ENCODE measurements at regions not wholly inside any gene's neighbourhood (a gene's known extent, or its start where the extent isn't known, plus 50 kb on each side); places are given as distances from the start of the nearest gene placed in this dataset.

GRCh38 chr5:4647955-4648354 is 492.2 kb upstream of the ADAMTS16 start:
- DNase-seq (ENCODE audit: extremely low spot score): no peak
- POLR2A ChIA-PET: no interaction called here
- CTCF ChIA-PET: no interaction called here
- TF ChIP-seq SUZ12 (IDR thresholded peaks at IDR 0.05) (no peak), FOXK2 (IDR thresholded peaks at IDR 0.05) (no peak), FOXA1 (IDR thresholded peaks at IDR 0.05) (no peak), BHLHE40 (IDR thresholded peaks at IDR 0.05; ENCODE audit: borderline replicate concordance) (no peak), LEF1 (IDR thresholded peaks at IDR 0.05; ENCODE audit: borderline replicate concordance) (no peak), HDGF (IDR thresholded peaks at IDR 0.05; ENCODE audit: borderline replicate concordance) (no peak), ARNT (IDR thresholded peaks at IDR 0.05) (no peak), L3MBTL2 (conservative IDR thresholded peaks at IDR 0.05) (no peak), CTBP1 (IDR thresholded peaks at IDR 0.05; ENCODE audit: borderline replicate concordance) (no peak), NFRKB (IDR thresholded peaks at IDR 0.05) (no peak), ZNF384 (IDR thresholded peaks at IDR 0.05) (no peak)

GRCh38 chr5:4651806-4652565 is 488.1 kb upstream of the ADAMTS16 start:
- DNase-seq (ENCODE audit: extremely low spot score): no peak
- POLR2A ChIA-PET: no interaction called here
- CTCF ChIA-PET: no interaction called here
- TF ChIP-seq SP1 (IDR thresholded peaks at IDR 0.05): no peak
- TF ChIP-seq ELF4 (IDR thresholded peaks at IDR 0.05): no peak
- no peak for TF ChIP-seq FOXA1 (IDR thresholded peaks at IDR 0.05)
- no peak for TF ChIP-seq ARNT (IDR thresholded peaks at IDR 0.05)
- TF ChIP-seq FOXK2 (IDR thresholded peaks at IDR 0.05): no peak
- TF ChIP-seq L3MBTL2 (conservative IDR thresholded peaks at IDR 0.05): no peak
- TF ChIP-seq SUZ12 (IDR thresholded peaks at IDR 0.05): no peak
- no peak for TF ChIP-seq BHLHE40 (IDR thresholded peaks at IDR 0.05; ENCODE audit: borderline replicate concordance)
- no peak for TF ChIP-seq HDGF (IDR thresholded peaks at IDR 0.05; ENCODE audit: borderline replicate concordance)
- no peak for TF ChIP-seq NFRKB (IDR thresholded peaks at IDR 0.05)

GRCh38 chr5:4653475-4653874 is 486.7 kb upstream of the ADAMTS16 start:
- CTCF ChIA-PET: no interaction called here
- POLR2A ChIA-PET: no interaction called here

GRCh38 chr5:4659851-4660250 is 480.3 kb upstream of the ADAMTS16 start:
- no peak for DNase-seq (ENCODE audit: extremely low spot score)
- CTCF ChIA-PET: no interaction called here
- no peak for TF ChIP-seq TARDBP (IDR thresholded peaks at IDR 0.05)
- no peak for TF ChIP-seq HDGF (IDR thresholded peaks at IDR 0.05; ENCODE audit: borderline replicate concordance)
- TF ChIP-seq SUZ12 (IDR thresholded peaks at IDR 0.05): no peak
- no peak for TF ChIP-seq CTBP1 (IDR thresholded peaks at IDR 0.05; ENCODE audit: borderline replicate concordance)
- TF ChIP-seq ZNF384 (IDR thresholded peaks at IDR 0.05): no peak
- no peak for TF ChIP-seq FOXM1 (IDR thresholded peaks at IDR 0.05; ENCODE audit: borderline replicate concordance)
- no peak for TF ChIP-seq ELF4 (IDR thresholded peaks at IDR 0.05)
- no peak for TF ChIP-seq FOXA1 (IDR thresholded peaks at IDR 0.05)
- TF ChIP-seq SP1 (IDR thresholded peaks at IDR 0.05): no peak
- no peak for TF ChIP-seq L3MBTL2 (conservative IDR thresholded peaks at IDR 0.05)
- TF ChIP-seq FOXK2 (IDR thresholded peaks at IDR 0.05): no peak
- no peak for TF ChIP-seq NFRKB (IDR thresholded peaks at IDR 0.05)
- TF ChIP-seq LEF1 (IDR thresholded peaks at IDR 0.05; ENCODE audit: borderline replicate concordance): no peak
- no peak for TF ChIP-seq BHLHE40 (IDR thresholded peaks at IDR 0.05; ENCODE audit: borderline replicate concordance)
- TF ChIP-seq PKNOX1 (IDR thresholded peaks at IDR 0.05): no peak
- no peak for TF ChIP-seq ARNT (IDR thresholded peaks at IDR 0.05)
- POLR2A ChIA-PET: no interaction called here

More at GRCh38 chr5:4653475-4653874, 486.7 kb upstream of the ADAMTS16 start:
- TF ChIP-seq SUZ12 (IDR thresholded peaks at IDR 0.05): no peak
- no peak for TF ChIP-seq FOXA1 (IDR thresholded peaks at IDR 0.05)
- TF ChIP-seq ZNF384 (IDR thresholded peaks at IDR 0.05): no peak
- no peak for TF ChIP-seq ELF4 (IDR thresholded peaks at IDR 0.05)
- no peak for TF ChIP-seq PKNOX1 (IDR thresholded peaks at IDR 0.05)
- TF ChIP-seq L3MBTL2 (conservative IDR thresholded peaks at IDR 0.05): no peak
- TF ChIP-seq NFRKB (IDR thresholded peaks at IDR 0.05): no peak
- TF ChIP-seq ARNT (IDR thresholded peaks at IDR 0.05): no peak
- no peak for TF ChIP-seq BHLHE40 (IDR thresholded peaks at IDR 0.05; ENCODE audit: borderline replicate concordance)
- TF ChIP-seq SP1 (IDR thresholded peaks at IDR 0.05): no peak
- TF ChIP-seq FOXM1 (IDR thresholded peaks at IDR 0.05; ENCODE audit: borderline replicate concordance): no peak
- TF ChIP-seq TARDBP (IDR thresholded peaks at IDR 0.05): no peak
- TF ChIP-seq CTBP1 (IDR thresholded peaks at IDR 0.05; ENCODE audit: borderline replicate concordance): no peak
- no peak for TF ChIP-seq HDGF (IDR thresholded peaks at IDR 0.05; ENCODE audit: borderline replicate concordance)
- DNase-seq (ENCODE audit: extremely low spot score): no peak

GRCh38 chr5:4661326-4661725 is 478.8 kb upstream of the ADAMTS16 start:
- no peak for DNase-seq (ENCODE audit: extremely low spot score)
- TF ChIP-seq L3MBTL2 (conservative IDR thresholded peaks at IDR 0.05) (no peak), LEF1 (IDR thresholded peaks at IDR 0.05; ENCODE audit: borderline replicate concordance) (no peak), SP1 (IDR thresholded peaks at IDR 0.05) (no peak), TARDBP (IDR thresholded peaks at IDR 0.05) (no peak), CTBP1 (IDR thresholded peaks at IDR 0.05; ENCODE audit: borderline replicate concordance) (no peak), FOXM1 (IDR thresholded peaks at IDR 0.05; ENCODE audit: borderline replicate concordance) (no peak), SUZ12 (IDR thresholded peaks at IDR 0.05) (no peak)
- CTCF ChIA-PET: no interaction called here

GRCh38 chr5:4661836-4662235 is 478.3 kb upstream of the ADAMTS16 start:
- ChIA-PET POLR2A (no interaction called here), CTCF (no interaction called here)
- TF ChIP-seq L3MBTL2 (conservative IDR thresholded peaks at IDR 0.05) (no peak), CTBP1 (IDR thresholded peaks at IDR 0.05; ENCODE audit: borderline replicate concordance) (no peak), FOXK2 (IDR thresholded peaks at IDR 0.05) (no peak), TARDBP (IDR thresholded peaks at IDR 0.05) (no peak), SUZ12 (IDR thresholded peaks at IDR 0.05) (no peak), LEF1 (IDR thresholded peaks at IDR 0.05; ENCODE audit: borderline replicate concordance) (no peak), BHLHE40 (IDR thresholded peaks at IDR 0.05; ENCODE audit: borderline replicate concordance) (no peak)
- no peak for DNase-seq (ENCODE audit: extremely low spot score)

More at GRCh38 chr5:4661326-4661725, 478.8 kb upstream of the ADAMTS16 start:
- POLR2A ChIA-PET: no interaction called here

All from HEK293T (cell line).